ENCODE measurements at regions not wholly inside any gene's neighbourhood (a gene's known extent, or its start where the extent isn't known, plus 50 kb on each side); places are given as distances from the start of the nearest gene placed in this dataset.

DNA sequence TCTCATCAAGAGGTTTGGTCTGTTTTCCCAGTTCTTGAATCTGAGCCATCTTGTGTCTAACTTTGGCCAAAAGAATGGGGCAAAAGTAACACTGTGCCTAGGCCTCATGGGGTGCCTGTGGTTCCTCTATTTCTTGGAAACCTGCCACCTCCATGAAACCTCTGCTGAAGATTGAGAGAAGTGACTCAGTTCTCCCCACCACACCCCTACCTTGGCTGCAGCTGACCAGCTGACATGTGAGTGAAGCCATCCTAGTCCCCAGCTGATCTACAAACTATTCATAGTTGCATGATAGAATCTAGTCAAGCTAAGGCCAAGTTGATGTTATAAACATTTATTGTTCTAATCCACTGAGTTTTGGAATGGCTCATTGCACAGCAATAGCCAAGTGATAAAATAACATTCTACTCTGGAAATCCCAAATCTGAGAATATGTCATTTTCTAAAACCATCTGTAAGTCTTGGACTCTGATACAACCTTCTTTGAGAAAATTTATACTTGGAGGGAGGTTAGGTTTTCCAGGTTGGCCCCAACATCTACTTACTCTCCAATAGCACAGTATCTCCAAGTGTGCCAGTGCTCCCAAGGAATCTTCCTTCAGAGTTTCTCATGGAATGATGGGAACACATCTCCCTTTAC lies 107.0 kb upstream of the SMLR1 start:
- H3K36me3 ChIP-seq (ENCODE audit: control insufficient read depth in 4 of 4, insufficient read depth in 3 of 4, low read depth in 1 of 4, low read length in 3 of 4): no peaks in the 10 kb centered on the region
- TF ChIP-seq, protein P1, sequence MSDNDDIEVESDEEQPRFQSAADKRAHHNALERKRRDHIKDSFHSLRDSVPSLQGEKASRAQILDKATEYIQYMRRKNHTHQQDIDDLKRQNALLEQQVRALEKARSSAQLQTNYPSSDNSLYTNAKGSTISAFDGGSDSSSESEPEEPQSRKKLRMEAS (IDR thresholded peaks at IDR 0.05): no peak
- TF ChIP-seq, protein P2, sequence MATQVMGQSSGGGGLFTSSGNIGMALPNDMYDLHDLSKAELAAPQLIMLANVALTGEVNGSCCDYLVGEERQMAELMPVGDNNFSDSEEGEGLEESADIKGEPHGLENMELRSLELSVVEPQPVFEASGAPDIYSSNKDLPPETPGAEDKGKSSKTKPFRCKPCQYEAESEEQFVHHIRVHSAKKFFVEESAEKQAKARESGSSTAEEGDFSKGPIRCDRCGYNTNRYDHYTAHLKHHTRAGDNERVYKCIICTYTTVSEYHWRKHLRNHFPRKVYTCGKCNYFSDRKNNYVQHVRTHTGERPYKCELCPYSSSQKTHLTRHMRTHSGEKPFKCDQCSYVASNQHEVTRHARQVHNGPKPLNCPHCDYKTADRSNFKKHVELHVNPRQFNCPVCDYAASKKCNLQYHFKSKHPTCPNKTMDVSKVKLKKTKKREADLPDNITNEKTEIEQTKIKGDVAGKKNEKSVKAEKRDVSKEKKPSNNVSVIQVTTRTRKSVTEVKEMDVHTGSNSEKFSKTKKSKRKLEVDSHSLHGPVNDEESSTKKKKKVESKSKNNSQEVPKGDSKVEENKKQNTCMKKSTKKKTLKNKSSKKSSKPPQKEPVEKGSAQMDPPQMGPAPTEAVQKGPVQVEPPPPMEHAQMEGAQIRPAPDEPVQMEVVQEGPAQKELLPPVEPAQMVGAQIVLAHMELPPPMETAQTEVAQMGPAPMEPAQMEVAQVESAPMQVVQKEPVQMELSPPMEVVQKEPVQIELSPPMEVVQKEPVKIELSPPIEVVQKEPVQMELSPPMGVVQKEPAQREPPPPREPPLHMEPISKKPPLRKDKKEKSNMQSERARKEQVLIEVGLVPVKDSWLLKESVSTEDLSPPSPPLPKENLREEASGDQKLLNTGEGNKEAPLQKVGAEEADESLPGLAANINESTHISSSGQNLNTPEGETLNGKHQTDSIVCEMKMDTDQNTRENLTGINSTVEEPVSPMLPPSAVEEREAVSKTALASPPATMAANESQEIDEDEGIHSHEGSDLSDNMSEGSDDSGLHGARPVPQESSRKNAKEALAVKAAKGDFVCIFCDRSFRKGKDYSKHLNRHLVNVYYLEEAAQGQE (IDR thresholded peaks at IDR 0.05): no peak
- TF ChIP-seq RXRA (IDR thresholded peaks at IDR 0.05): no peak
- no peak for TF ChIP-seq YY1 (IDR thresholded peaks at IDR 0.05)
- H3K4me3 ChIP-seq (ENCODE audit: low read depth in 1 of 3, low read length in 3 of 3): no peak overlapping the region
- peaks cover 0 to 2% (median 0%) of the 10 kb centered on the region in 4 donors for H3K9me3 ChIP-seq (ENCODE audit: control insufficient read depth in 4 of 4, low read length in 3 of 4)
- H3K9ac ChIP-seq (ENCODE audit: low read depth in 1 of 2, low read length in 2 of 2): no peak overlapping the region
- H3K27ac ChIP-seq (ENCODE audit: low read depth in 1 of 2, low read length in 2 of 2): no peak overlapping the region
- no peaks in the 10 kb centered on the region for H3K4me1 ChIP-seq (ENCODE audit: control insufficient read depth in 4 of 4, insufficient read depth in 4 of 4, low read length in 3 of 4)
- DNase-seq (ENCODE audit: low spot score): no peak
- no peaks in the 10 kb centered on the region for H3K27me3 ChIP-seq (ENCODE audit: control insufficient read depth in 4 of 4, insufficient read depth in 4 of 4, low read length in 3 of 4)

DNA sequence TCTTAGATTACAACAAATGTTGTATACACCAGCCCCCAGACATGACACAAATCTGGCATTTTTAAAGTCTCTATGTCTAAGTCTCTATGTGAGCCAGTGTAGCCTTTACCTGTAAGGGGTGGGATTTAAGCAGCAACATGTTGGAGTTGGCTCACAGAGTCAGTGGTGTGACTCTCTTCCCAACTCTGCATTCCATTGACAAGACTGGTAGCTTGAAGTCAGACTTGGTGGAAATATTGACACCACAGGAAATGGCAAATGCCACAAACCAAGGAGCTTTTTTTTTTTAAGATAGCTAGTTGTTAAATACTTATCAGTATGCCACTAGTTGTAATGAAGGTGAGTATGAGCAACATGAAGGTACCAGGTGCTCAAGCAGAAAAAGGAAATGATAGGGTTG lies 103.1 kb upstream of the SMLR1 start:
- H3K4me3 ChIP-seq (ENCODE audit: low read depth in 1 of 3, low read length in 3 of 3): no peak overlapping the region
- H3K27ac ChIP-seq (ENCODE audit: low read depth in 1 of 2, low read length in 2 of 2): no peak overlapping the region
- no peaks in the 10 kb centered on the region for H3K9me3 ChIP-seq (ENCODE audit: control insufficient read depth in 4 of 4, low read length in 3 of 4)
- H3K27me3 ChIP-seq (ENCODE audit: control insufficient read depth in 4 of 4, insufficient read depth in 4 of 4, low read length in 3 of 4): no peaks in the 10 kb centered on the region
- no peak for TF ChIP-seq HNF4A (conservative IDR thresholded peaks at IDR 0.05)
- TF ChIP-seq FOXA1 (IDR thresholded peaks at IDR 0.05): no peak
- no peak for TF ChIP-seq RXRA (IDR thresholded peaks at IDR 0.05)
- TF ChIP-seq, protein P2 (IDR thresholded peaks at IDR 0.05): no peak
- TF ChIP-seq EGR1 (IDR thresholded peaks at IDR 0.05; ENCODE audit: low read depth in 2 of 2): no peak
- H3K4me1 ChIP-seq (ENCODE audit: control insufficient read depth in 4 of 4, insufficient read depth in 4 of 4, low read length in 3 of 4): no peaks in the 10 kb centered on the region
- DNase-seq (ENCODE audit: low spot score): no peak
- H3K9ac ChIP-seq (ENCODE audit: low read depth in 1 of 2, low read length in 2 of 2): no peak overlapping the region
- no peaks in the 10 kb centered on the region for H3K36me3 ChIP-seq (ENCODE audit: control insufficient read depth in 4 of 4, insufficient read depth in 3 of 4, low read depth in 1 of 4, low read length in 3 of 4)

DNA sequence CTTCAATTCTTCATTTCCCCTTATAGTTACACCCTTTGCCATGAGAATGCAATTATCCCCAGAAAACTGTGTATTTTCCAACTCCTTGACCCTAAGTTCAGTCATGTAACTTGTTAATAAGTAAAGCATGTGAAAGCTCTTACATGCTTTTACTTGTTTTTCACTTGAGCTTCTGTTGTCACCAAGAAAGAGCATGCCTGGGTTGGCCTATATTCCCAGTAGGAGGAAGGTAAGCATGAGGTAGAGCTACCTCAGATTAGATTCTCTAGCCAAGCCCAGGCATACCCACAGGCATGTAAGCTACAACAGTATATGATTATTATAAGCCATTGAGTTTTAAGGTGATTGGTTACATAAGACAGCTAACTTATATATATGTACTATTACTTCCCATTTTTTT lies 101.7 kb upstream of the SMLR1 start:
- TF ChIP-seq, protein P1 (IDR thresholded peaks at IDR 0.05): no peak
- TF ChIP-seq, protein P3, sequence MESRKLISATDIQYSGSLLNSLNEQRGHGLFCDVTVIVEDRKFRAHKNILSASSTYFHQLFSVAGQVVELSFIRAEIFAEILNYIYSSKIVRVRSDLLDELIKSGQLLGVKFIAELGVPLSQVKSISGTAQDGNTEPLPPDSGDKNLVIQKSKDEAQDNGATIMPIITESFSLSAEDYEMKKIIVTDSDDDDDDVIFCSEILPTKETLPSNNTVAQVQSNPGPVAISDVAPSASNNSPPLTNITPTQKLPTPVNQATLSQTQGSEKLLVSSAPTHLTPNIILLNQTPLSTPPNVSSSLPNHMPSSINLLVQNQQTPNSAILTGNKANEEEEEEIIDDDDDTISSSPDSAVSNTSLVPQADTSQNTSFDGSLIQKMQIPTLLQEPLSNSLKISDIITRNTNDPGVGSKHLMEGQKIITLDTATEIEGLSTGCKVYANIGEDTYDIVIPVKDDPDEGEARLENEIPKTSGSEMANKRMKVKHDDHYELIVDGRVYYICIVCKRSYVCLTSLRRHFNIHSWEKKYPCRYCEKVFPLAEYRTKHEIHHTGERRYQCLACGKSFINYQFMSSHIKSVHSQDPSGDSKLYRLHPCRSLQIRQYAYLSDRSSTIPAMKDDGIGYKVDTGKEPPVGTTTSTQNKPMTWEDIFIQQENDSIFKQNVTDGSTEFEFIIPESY (IDR thresholded peaks at IDR 0.05): no peak
- no peak for TF ChIP-seq RAD21 (IDR thresholded peaks at IDR 0.05)
- no peak for TF ChIP-seq GABPA (IDR thresholded peaks at IDR 0.05 in 1 of 2, conservative IDR thresholded peaks at IDR 0.05 in 1 of 2)
- TF ChIP-seq RXRA (IDR thresholded peaks at IDR 0.05): no peak
- TF ChIP-seq, protein P2 (IDR thresholded peaks at IDR 0.05): no peak
- TF ChIP-seq HNF4G (IDR thresholded peaks at IDR 0.05): no peak
- TF ChIP-seq NR2F2 (IDR thresholded peaks at IDR 0.05): no peak
- TF ChIP-seq YY1 (IDR thresholded peaks at IDR 0.05): no peak
- TF ChIP-seq, protein P4, sequence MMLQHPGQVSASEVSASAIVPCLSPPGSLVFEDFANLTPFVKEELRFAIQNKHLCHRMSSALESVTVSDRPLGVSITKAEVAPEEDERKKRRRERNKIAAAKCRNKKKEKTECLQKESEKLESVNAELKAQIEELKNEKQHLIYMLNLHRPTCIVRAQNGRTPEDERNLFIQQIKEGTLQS (IDR thresholded peaks at IDR 0.05): no peak
- DNase-seq (ENCODE audit: low spot score): no peak
- Histone ChIP-seq H3K27me3 (ENCODE audit: control insufficient read depth in 4 of 4, insufficient read depth in 4 of 4, low read length in 3 of 4) (no peaks in the 10 kb centered on the region), H3K9ac (ENCODE audit: low read depth in 1 of 2, low read length in 2 of 2) (no peak overlapping the region), H3K4me1 (ENCODE audit: control insufficient read depth in 4 of 4, insufficient read depth in 4 of 4, low read length in 3 of 4) (no peaks in the 10 kb centered on the region), H3K27ac (ENCODE audit: low read depth in 1 of 2, low read length in 2 of 2) (no peak overlapping the region), H3K4me3 (ENCODE audit: low read depth in 1 of 3, low read length in 3 of 3) (no peak overlapping the region), H3K36me3 (ENCODE audit: control insufficient read depth in 4 of 4, insufficient read depth in 3 of 4, low read depth in 1 of 4, low read length in 3 of 4) (no peaks in the 10 kb centered on the region), H3K9me3 (ENCODE audit: control insufficient read depth in 4 of 4, low read length in 3 of 4) (no peaks in the 10 kb centered on the region)
